Inflammatory macrophage (primary cell): ENCODE measurements at regions not wholly inside any gene's neighbourhood (a gene's known extent, or its start where the extent isn't known, plus 50 kb on each side); places are given as distances from the start of the nearest gene placed in this dataset.
"Not testable (repeated sequence)": the region's sequence is repeated elsewhere in the genome, so short reads cannot be mapped to it uniquely, and the experiment has no call there.

Experiments used
- DNase-seq, 2 donors: peaks; one replicate each; pipeline ENCODE4 v3.0.0-alpha.2; 2020 to 2022

- DNase-seq, result no peak
These were observed 190.0 kb upstream of the KLF6 start for GRCh38 chr10:3975016-3975415.

DNA sequence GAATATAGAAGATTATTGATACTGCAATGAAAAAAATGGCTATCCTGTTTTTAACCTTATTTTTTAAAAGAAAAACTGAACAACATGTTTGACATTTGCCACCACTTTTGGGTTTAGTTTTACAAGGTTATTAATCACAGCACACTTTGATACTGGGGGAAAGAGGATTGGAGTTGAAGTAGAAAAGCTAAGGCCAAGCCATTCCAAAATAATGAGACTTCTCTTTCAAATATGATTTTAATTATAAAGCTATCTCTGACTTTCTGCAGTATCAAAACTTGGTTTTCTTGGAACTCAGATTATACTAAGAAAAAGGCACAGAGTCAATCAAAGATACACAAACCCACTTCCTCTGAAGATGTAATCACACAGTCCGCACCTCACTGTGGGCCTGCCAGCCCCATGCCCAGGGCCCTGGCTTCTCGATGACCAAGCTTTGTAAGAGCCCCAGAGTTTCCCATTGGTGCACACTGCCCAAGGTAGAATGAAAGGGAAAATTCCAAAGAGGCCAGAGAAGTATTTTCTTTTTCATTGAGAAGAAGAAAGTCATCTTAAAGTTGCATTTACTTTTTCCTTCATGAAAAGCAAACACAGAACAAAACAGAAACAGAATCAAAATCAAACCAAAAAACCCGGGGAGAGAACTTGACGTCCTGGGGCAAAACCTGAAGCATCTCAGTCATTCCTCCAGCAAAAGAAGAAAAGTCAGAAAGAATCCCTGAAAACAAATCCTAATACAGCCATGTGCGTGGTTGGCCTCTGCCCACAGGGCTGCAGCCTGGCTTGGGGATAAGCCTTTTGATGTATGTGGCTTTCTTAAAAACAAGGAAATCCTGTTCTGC, 187.7 kb upstream of the KLF6 start:
- no peak for DNase-seq

DNA sequence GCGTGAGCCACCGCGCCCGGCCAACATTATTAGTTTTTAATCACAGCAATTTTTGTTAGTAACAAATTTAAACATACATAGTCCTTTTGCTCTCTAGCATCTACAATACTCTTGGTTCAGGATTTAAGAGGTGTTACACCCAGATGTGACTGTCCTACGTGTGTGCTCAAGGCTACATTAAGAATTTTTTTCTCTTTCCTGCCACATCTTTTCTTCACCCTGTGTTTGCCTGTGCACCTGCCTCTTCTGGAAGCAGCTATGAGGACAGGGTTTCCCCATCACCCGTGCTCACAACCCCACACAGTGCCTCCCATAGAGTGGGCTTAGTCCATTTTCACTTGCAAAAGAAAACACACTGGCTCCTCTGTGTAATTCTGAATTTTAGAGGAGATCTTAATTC, 186.7 kb upstream of the KLF6 start:
- DNase-seq, result no peak

DNA sequence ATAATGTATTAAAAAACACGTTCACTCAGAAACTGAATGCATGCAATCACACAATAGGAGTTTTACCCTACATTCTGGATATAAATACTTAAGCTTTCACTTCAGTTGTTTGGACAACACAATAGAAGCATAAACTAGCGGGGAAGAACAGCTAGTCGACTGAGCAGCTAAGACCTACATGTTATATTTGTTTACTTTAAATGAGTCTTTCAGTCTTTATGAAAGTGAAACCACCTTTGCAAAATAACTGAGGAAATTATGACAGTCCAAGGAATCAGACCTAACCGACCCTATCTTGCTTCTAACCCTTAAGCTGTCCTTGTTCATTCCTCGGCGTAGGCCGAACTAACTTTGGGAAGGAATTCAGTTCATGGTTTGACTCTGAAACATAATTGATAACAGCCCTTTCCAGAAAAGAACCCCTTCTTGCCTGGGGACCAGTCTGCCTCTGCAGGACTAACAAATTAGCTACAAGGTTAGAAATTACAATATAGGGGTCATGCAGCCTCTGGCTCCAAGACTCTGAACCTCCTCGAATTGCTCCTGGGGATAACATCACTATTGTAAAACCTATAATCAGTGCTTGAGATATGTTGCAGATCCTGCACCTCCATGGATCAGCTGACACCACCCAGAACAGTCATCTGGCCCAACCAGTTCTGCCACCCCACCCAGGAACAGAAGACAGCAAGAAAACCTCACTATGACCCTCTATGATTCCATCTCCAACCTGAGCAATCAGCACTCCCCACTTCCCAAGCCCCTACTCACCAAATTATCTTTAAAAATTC, 185.1 kb upstream of the KLF6 start:
- no peak for DNase-seq

- DNase-seq, result no peak
These were observed 183.7 kb upstream of the KLF6 start for GRCh38 chr10:3968727-3969126.

- no peak for DNase-seq
These were observed 179.5 kb upstream of the KLF6 start for GRCh38 chr10:3964516-3964915.

DNA sequence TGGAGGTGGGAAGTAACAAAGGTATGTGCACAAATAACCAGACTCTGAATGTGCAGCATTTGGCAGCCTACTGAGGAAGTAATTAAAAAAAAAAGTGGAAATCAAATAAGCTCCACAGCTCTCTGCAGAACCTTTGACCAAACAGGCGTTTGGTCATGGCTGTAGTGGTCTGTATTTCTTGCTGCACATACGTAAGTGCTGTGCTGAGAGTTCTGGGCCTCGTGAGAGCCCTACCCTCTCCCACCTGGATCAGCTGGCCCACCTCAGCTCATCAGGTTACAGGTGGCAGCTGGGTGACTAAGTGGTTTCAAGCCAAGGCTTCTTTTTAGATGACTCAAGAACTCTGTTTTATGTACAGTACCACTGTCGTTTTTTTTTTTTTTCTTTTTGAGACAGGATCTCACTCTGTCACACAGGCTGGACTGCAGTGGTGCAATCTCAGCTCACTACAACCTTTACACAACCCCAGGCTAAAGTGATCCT, 178.2 kb upstream of the KLF6 start:
- no peak for DNase-seq

DNA sequence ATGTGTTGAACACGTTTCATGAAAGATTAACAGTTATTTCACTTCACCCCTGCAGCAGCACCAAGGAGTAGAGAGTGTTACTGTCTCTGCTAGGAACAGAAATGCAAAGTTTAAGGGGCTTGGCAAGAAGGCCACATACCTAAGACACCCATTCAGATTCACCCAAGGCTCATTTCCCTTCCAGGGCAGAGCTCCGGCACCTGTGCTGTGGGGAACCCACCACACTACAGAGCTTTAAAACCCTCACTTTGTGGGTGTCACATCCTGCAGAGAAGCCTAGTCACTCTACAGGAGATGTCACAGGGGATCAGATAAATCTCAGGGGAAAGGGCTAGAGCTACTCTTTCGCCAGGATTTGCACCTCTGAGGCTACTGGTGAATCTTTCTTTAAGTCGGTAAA, 176.1 kb upstream of the KLF6 start:
- no peak for DNase-seq

DNA sequence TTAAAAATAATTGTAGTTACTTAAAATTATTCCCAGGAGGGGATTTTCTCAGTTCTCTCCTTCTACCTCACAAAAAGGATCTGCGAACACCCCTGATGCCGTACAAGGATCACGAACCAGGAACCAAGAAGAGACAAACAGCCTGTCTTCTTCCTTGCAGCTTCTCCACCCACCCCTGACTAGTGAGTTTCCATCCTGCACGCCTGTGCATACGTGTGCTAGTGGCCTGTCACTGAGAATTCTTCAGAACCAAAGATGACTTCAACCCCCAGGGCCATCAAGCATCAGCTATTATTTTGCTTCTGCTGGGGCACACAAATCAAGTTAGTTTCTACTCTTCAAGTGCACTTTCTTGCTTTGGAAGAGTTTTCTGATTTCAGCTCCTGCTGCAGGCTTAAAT, 175.5 kb upstream of the KLF6 start:
- DNase-seq, result no peak

GRCh38 chr10:3959370-3960325, 174.6 kb upstream of the KLF6 start:
- DNase-seq, result no peak

DNA sequence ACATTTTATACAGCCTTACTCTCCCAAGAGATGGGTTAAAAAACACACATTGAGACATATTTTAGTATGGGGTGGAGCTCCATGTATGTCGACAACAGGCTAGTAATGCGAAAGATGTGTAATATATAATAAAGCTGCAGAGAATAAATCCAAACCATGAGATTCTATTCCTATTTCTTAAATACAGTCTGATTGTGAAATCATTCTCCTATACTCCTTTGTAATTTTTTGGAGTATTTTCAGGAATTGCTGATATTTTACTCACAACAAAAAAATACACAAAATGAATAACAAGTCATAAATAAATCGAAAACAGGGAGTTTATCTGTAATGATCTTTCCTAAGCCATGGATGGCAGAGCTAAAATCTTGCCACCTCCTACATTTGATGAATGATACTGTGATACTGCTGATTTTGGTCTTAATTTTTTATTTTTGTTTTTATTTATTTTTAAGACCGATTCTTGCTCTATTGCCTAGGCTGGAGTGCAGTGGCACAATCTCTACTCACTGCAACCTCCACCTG, 173.5 kb upstream of the KLF6 start:
- no peak for DNase-seq

DNA sequence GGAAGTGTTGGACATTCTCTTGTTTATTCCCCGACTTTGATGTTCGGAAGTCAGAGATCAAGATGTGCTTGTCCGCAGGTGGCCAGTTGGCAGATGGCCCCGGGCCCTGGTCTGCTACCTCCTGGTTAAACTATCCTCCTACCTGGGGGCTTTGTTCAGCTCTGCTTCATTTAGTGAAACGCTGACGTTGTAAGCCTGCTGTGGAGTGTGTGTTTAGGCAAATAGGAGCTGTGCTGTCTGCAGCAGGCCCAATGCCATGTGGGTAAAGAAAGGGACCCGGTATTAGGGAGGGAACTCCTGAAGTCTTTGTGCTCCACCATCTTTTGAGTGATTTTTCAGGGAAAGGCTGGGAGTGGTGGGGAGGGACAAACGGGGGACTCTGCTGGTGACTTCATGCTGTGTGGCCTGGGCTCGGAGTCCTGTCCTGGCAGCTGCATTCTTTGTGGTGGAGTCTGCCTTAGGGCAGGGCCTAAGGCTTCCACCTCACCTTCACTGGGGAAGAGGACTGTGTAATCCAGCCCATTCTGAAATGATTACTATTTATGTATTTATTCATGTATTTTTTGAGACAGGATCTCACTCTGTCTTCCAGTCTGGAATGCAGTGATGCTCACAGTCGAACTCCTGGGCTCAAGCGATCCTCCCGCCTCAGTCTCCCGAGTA, 171.1 kb upstream of the KLF6 start:
- no peak for DNase-seq

GRCh38 chr10:3955493-3955892, 170.5 kb upstream of the KLF6 start:
- DNase-seq, result no peak

DNA sequence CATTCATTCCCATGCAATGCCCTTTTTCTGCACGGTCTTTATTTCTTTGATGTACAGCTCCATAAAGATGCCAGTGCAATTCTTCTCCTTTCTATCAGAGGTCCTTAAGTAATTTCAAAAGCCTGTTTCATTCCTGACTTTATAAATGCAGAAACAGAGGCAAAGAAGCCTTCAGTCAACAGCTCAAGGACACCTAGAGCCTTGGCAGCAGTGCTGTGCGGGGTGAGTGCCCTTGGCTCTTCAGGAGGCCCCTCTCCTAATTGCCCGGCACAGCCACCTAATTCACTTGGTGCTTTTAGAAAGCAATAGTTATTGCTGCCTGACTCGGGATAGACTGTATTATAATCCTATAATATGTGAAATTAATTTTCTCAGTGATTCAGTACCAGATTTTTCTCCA, 169.6 kb upstream of the KLF6 start:
- no peak for DNase-seq

GRCh38 chr10:3954007-3954406, 169.0 kb upstream of the KLF6 start:
- DNase-seq, result not testable (repeated sequence)

- DNase-seq, result no peak
These were observed 167.0 kb upstream of the KLF6 start for GRCh38 chr10:3951993-3952392.

- no peak for DNase-seq
These were observed 165.8 kb upstream of the KLF6 start for GRCh38 chr10:3950676-3951275.

GRCh38 chr10:3949711-3950110, 164.7 kb upstream of the KLF6 start:
- DNase-seq, result no peak

DNA sequence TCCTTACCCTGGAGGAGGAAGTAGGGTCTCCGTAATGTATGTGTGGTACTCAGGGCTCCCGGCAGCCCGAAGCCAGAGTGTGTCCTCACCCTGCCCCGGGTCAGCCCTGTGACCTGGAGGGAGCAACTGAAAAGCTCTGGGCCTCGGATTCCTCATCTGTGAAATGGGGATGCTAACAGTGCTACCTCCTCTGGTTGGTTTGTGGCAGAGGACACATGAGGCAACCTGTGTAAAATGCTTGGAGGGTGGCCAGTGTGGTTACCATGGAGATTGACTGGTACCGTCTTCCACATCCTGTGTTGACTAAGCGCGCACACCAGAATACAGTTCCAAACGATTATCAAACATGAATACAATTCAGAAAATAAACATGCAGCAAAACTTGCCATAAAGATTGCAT, 163.8 kb upstream of the KLF6 start:
- DNase-seq, result peak; percentile 12 to 22

DNA sequence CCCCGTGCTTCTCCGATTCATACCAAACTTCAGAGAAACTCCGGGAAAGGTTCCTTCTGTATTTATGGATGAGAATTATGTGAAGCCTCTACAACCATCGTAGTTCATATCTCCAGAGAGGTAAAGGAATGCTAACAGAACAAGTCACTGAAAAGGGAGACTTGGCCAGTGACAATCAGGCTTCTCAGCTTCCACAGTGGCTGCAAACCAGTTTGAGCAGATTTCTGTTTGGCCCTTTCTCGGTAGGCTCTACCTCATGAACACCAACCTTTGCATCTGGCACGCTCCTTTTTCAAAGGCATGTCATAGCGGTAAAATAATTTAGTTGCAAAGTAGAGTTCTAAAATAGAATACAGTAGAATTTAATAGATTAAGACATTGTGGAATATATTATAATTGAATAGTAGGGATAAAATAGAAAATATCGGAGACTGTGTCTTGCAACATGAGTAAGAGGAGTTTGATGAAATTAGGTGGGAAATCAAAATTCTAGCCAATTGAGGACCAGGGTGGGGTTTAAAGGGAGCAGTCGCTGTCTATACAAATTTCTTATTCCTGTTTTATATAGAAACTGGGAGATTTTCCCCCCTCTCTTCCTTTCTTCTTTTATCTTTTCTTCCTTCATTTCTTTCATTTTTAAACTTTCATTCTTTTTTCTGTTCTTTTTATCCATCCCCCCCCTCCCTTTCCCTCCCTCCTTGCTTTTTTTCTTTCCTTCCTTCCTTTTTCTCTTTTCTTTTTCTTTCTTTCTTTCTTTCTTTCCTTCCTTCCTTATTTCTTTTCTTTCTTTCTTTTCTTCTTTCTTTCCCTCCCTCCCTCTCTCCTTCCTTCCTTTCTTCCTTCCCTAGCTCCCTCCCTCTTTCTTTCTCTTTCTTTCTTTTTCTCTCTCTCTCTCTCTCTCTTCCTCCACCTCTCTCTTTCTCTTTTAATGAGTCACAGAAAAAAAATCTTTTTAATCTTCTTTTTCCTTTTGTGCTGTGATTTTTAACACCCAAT, 161.5 kb upstream of the KLF6 start:
- no peak for DNase-seq
